Astrocyte of the cerebellum (primary cell): ENCODE measurements at regions not wholly inside any gene's neighbourhood (a gene's known extent, or its start where the extent isn't known, plus 50 kb on each side); places are given as distances from the start of the nearest gene placed in this dataset.

Experiments used
- DNase-seq: peaks from one replicate; pipeline ENCODE4 v3.0.0-alpha.2; 2011; ENCODE audit warnings: low read depth
- H3K4me3 ChIP-seq: 2 replicates; pipeline ENCODE4 v1.5.1; 2011; ENCODE audit warnings: mild to moderate bottlenecking, low read depth, low read length, moderate library complexity
- CTCF ChIP-seq: IDR thresholded peaks from 2 replicates; pipeline ENCODE4 v1.5.1; 2012; ENCODE audit warnings: low read length, low read depth, moderate library complexity, mild to moderate bottlenecking; ENCODE audit errors: missing control alignments
- in situ Hi-C: cut with HindIII; loops from 2 replicates; pipeline ENCODE4 v1.10.0; 2017; ENCODE audit warnings: low sequenced_read_pairs

DNA sequence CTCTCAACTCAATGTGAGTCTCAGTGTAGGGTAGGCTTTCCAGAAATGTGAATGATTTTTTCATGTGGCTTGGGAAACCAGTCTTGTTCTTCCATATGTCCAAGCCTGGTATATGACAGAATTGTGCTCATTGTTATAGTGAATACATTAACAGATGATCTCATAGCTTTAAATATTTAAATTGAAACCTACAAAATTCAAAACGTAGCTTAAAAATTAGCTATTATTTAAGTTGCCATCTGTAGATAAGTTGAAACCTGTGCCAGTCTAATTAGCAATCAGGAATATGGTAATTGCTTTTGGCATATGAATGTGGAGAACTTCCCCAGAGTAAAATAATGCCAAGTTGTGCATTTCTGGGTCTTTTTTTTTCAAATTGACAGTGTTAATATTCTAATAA lies 891.6 kb upstream of the SEL1L start:
- no peak for DNase-seq
- no peak overlapping the region for H3K4me3 ChIP-seq
- no peak for TF ChIP-seq CTCF
- in situ Hi-C loops: no loop called here

GRCh38 chr14:82431031-82431430 lies 897.4 kb upstream of the SEL1L start:
- no peak for TF ChIP-seq CTCF
- in situ Hi-C loops: no loop called here
- H3K4me3 ChIP-seq: no peak overlapping the region
- DNase-seq: no peak

GRCh38 chr14:82432301-82433105 lies 898.9 kb upstream of the SEL1L start:
- no peak for TF ChIP-seq CTCF
- in situ Hi-C loops: no loop called here

DNA sequence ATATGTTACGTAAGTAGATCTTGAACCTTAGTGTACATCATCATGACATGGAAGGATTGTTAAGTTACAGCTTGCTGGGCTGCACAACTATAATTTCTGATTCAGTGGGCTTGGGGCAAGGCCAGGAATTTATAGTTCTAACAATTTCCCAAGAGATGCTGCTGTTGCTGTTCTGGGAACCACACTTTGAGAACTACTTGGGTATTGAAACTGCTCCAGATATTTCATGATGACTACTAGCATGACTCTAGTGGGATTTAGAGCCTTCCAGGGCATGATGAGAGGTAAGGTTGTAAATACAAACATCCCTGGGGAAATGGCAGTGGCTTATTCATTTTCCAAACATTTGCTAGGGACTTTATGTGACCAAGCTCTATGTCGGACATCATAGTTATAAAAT lies 904.8 kb upstream of the SEL1L start:
- DNase-seq: no peak
- no peak for TF ChIP-seq CTCF
- H3K4me3 ChIP-seq: no peak overlapping the region
- in situ Hi-C loops: no loop called here

More at GRCh38 chr14:82432301-82433105, 898.9 kb upstream of the SEL1L start:
- H3K4me3 ChIP-seq: no peak overlapping the region
- DNase-seq: no peak

- H3K4me3 ChIP-seq: no peak overlapping the region
- in situ Hi-C loops: no loop called here
- no peak for DNase-seq
- no peak for TF ChIP-seq CTCF
Measured at GRCh38 chr14:82441270-82441669, 907.6 kb upstream of the SEL1L start.

- H3K4me3 ChIP-seq: no peak overlapping the region
- TF ChIP-seq CTCF: no peak
- in situ Hi-C loops: no loop called here
- DNase-seq: no peak
Measured at GRCh38 chr14:82445810-82446570, 912.3 kb upstream of the SEL1L start.
